Right atrium auricular region (tissue), 2 donors: ENCODE measurements at regions not wholly inside any gene's neighbourhood (a gene's known extent, or its start where the extent isn't known, plus 50 kb on each side); places are given as distances from the start of the nearest gene placed in this dataset.
A peak's percentile ranks its signal among the peaks of the same experiment; 100 is the strongest.

Experiments
- DNase-seq: peaks from one replicate; pipeline ENCODE4 v3.0.0-alpha.2; 2019; ENCODE audit warnings: low spot score
- H3K27ac ChIP-seq, 2 donors: fragments of 200-600 bp; sonication (generic); 1 replicate in 1 of 2; 2 replicates in 1 of 2; pipeline ENCODE4 v1.5.1; 2016 to 2019
- H3K27me3 ChIP-seq, 2 donors: fragments of 200-600 bp; sonication (generic); one replicate each; pipeline versions ENCODE4 v1.5.1 to v1.6.0; 2017 to 2019
- H3K36me3 ChIP-seq: fragments of 200-600 bp; sonication (generic); one replicate; pipeline ENCODE4 v1.5.1; 2016
- H3K4me1 ChIP-seq, 2 donors: fragments of 200-600 bp; sonication (generic); one replicate each; pipeline versions ENCODE4 v1.5.1 to v1.6.0; 2017 to 2019
- H3K4me3 ChIP-seq, 2 donors: fragments of 200-600 bp; sonication (generic); 1 replicate in 1 of 2; 2 replicates in 1 of 2; pipeline ENCODE4 v1.5.1; 2017 to 2019; ENCODE audit warnings: mild to moderate bottlenecking in 1 of 2, moderate library complexity in 1 of 2
- H3K9me3 ChIP-seq, 2 donors: fragments of 200-600 bp; sonication (generic); one replicate each; pipeline ENCODE4 v1.5.1; 2019
- CTCF ChIP-seq, 2 donors: fragments of 200-600 bp; sonication (generic); IDR thresholded peaks; one replicate each; pipeline ENCODE4 v1.5.1; 2019; ENCODE audit warnings: antibody characterized with exemption in 2 of 2

GRCh38 chr3:28669870-28670269, 321.2 kb upstream of the AZI2 start:
- Histone ChIP-seq H3K27me3 (no peaks in the 10 kb centered on the region), H3K27ac (no peak overlapping the region), H3K4me3 (no peak overlapping the region), H3K36me3 (no peaks in the 10 kb centered on the region), H3K9me3 (no peaks in the 10 kb centered on the region), H3K4me1 (peaks cover 0 to 6% of the 10 kb centered on the region in 2 donors)
- no peak for TF ChIP-seq CTCF (IDR thresholded peaks at IDR 0.05)
- DNase-seq = no peak

GRCh38 chr3:28672406-28672805, 323.8 kb upstream of the AZI2 start:
- no peaks in the 10 kb centered on the region for H3K27me3 ChIP-seq
- H3K9me3 ChIP-seq = no peaks in the 10 kb centered on the region
- H3K27ac ChIP-seq = no peak overlapping the region
- H3K4me3 ChIP-seq = no peak overlapping the region
- H3K4me1 ChIP-seq = peaks cover 0 to 6% of the 10 kb centered on the region in 2 donors
- DNase-seq = no peak
- H3K36me3 ChIP-seq = no peaks in the 10 kb centered on the region
- no peak for TF ChIP-seq CTCF (IDR thresholded peaks at IDR 0.05)

GRCh38 chr3:28673446-28673845, 324.8 kb upstream of the AZI2 start:
- DNase-seq = no peak
- peak overlapping the region in 1 of 2 donors; percentile 57 for H3K27ac ChIP-seq
- H3K4me3 ChIP-seq = no peak overlapping the region
- no peaks in the 10 kb centered on the region for H3K36me3 ChIP-seq
- no peaks in the 10 kb centered on the region for H3K4me1 ChIP-seq
- TF ChIP-seq CTCF (IDR thresholded peaks at IDR 0.05) = no peak
- no peaks in the 10 kb centered on the region for H3K27me3 ChIP-seq
- no peaks in the 10 kb centered on the region for H3K9me3 ChIP-seq

- Histone ChIP-seq H3K36me3 (no peaks in the 10 kb centered on the region), H3K27me3 (no peaks in the 10 kb centered on the region), H3K9me3 (no peaks in the 10 kb centered on the region), H3K4me1 (no peaks in the 10 kb centered on the region), H3K27ac (peak overlapping the region in 1 of 2 donors; percentile 57), H3K4me3 (no peak overlapping the region)
- no peak for DNase-seq
- no peak for TF ChIP-seq CTCF (IDR thresholded peaks at IDR 0.05)
These were observed 325.6 kb upstream of the AZI2 start for GRCh38 chr3:28674212-28674611.

GRCh38 chr3:28677581-28677980, 329.0 kb upstream of the AZI2 start:
- Histone ChIP-seq H3K27ac (no peak overlapping the region), H3K36me3 (no peaks in the 10 kb centered on the region), H3K27me3 (no peaks in the 10 kb centered on the region), H3K4me3 (no peak overlapping the region), H3K4me1 (no peaks in the 10 kb centered on the region), H3K9me3 (no peaks in the 10 kb centered on the region)
- DNase-seq = peak; percentile 59
- TF ChIP-seq CTCF (IDR thresholded peaks at IDR 0.05) = no peak

GRCh38 chr3:28678086-28678485, 329.5 kb upstream of the AZI2 start:
- TF ChIP-seq CTCF (IDR thresholded peaks at IDR 0.05) = no peak
- no peak overlapping the region for H3K27ac ChIP-seq
- no peak for DNase-seq

More at GRCh38 chr3:28678086-28678485, 329.5 kb upstream of the AZI2 start:
- Histone ChIP-seq H3K4me3 (no peak overlapping the region), H3K27me3 (no peaks in the 10 kb centered on the region), H3K36me3 (no peaks in the 10 kb centered on the region), H3K9me3 (no peaks in the 10 kb centered on the region), H3K4me1 (no peaks in the 10 kb centered on the region)
